GM19397 (cell line): ENCODE measurements at regions not wholly inside any gene's neighbourhood (a gene's known extent, or its start where the extent isn't known, plus 50 kb on each side); places are given as distances from the start of the nearest gene placed in this dataset.

Experiments
- ATAC-seq: cut with Tn5 transposase; IDR thresholded peaks from one replicate; pipeline ENCODE4 v1.9.1; 2021; ENCODE audit warnings: mild to moderate bottlenecking, moderate library complexity; ENCODE audit not compliant: unreplicated experiment

DNA sequence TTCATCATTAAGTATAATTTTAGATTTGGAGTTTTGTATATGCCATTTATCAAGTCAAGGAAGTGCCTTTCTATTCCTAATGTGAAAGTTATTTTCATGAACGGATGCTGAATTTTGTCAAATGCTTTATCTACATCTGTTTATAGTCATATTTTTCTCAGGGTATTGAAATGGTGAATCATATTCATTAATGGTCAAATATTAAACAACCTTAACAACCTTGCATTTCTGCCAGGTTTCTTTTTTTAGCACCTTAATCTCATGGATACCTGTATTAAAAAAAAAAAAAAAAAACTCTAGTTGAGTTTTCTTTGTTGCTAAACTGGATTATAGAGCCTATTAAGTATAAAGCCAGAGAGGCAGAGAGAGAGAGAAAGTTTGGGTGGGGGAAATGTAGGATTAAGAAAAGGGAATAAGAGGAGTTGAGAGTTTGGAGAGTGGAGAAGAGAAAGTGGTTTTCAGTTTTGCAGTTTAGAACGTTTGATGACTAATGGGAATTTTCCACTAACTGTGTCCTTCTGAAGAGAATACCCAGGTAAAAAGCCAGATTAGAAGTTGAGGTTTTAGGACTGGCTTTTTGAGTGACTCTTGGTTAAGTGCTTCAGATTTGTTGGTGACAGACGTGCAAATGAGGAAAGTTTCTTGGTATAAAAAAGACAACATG lies 305.0 kb downstream of the HLX start:
- no peak for ATAC-seq

DNA sequence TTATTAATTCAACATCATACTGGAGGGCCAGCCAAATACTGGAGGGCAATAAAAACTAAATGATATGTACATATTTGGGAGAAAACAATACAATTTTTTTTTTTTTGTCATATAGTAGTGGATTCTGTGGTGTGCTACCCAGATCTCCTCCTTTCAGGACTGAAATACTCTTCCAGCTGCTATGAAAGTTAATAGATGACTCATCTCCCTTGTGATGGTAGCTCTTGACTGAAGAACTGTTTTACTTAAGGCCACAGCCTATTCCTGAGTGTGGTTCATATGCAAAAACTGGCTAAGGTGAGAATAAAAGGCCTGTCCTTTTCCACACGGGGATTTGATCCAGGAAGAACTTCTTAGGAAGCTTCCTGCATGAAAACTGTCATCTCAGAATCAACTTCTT lies 307.9 kb downstream of the HLX start:
- ATAC-seq = no peak

- ATAC-seq = no peak
These were observed 309.2 kb downstream of the HLX start for GRCh38 chr1:221188458-221188857.

GRCh38 chr1:221190249-221190648 lies 311.0 kb downstream of the HLX start:
- no peak for ATAC-seq

DNA sequence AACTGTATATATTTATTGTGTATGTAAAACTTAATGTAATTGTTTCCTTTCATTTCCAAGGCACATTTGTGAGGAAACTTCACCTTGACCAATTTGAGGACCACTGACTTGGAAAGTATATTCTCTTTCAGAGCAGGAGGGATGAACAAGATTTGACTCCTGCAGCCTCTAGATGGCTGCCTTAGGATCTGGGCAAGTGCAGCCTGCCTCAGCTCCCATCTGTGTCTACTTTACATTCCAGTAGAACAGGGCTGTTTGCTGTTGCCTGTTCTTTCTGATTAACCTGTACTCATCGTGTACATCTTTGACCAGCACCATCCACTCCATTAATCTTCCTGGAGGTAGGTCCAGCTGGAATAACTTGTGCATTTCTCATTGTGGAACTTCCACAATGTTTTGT lies 312.8 kb downstream of the HLX start:
- no peak for ATAC-seq

DNA sequence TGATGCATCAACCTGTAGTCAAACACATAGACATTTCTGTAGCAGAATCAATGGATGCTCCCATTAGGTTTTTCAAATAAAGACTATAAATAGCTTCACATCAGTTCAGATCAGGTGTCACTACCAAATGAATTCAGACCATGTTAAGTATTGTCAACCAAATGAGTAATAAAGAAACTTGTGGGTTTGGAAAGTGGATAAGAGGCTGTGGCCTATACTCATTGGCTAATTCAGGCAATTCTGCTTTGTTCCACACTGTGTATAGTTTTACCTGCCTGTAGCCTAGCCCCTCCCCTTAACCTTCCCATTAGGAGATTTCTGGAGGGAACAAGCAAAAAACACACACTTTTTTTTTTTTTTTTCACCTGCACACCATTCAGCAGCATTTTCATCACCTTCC lies 321.2 kb downstream of the HLX start:
- ATAC-seq = no peak

- ATAC-seq = no peak
These were observed 322.5 kb downstream of the HLX start for GRCh38 chr1:221201773-221202172.

DNA sequence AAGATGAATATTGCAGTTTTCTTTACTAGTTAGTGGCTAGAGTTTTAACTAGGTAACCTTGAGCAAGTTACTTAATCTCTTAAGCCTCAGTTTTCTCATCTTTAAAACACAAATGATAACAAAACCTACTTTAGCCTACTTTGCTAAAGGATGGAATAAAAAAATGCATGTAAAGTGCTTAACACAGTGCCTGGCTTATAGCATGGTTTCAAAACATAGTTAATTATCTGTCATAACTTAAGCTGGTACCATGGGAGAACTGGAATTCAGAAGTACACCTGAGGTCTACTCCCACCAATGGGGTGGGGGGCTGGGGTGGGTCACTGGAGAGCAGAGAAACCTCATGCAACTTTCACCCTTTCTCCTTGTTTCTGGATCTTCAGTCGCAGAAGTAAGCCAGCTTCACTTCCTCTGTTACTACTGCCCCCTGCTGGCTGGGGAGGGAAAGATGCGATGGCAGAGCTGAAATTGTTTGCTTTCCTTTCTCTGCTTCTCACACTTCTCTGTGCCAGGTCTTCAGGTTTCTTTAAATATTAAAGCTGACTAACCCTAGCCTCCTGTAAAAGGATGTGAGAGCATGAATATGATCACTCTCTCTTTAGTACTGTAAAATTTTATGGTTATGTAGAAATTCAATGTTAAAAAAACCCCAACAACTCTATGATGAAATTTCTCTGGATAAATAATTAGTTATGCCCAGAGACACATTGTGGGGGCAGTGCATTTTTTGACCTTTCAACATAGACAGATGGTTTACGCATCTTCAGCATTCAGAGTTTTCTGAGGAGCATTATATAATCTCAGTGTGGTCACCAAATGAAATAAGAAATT lies 324.2 kb downstream of the HLX start:
- no peak for ATAC-seq

DNA sequence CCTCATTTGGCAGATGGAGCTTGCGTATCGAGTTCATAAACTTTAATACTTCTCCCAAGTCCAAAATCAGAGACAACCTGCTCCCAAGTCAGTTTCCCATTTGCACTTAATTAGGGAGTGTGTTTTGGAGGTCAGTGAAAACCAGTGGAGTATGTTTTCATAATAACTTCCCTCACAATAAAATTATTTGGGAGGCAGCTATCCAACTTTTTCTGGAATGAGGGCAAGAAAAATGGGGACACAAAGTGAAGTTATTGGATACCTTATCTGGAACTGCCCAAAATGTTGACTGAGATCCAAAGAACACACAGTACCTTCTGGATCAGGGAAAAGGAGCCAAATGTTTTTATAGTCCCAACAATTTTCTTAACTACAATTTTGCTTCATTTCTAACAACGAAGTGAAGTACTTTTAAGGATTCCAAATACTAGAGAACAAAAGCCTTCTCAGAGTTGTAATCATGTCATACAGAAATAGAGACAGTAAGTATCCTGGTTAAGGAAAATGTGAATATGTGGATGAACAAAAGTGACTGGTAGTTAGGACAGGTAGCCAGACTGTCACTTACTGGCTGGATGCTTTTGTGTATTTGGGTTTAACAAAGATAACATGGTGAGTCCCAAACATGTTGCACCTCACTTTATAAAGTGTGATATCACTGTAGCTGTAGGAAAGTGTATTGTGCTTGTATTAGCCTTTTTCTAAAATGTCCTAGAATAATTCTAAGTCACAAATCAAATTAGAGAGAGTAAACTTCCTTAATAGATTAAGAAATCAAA lies 325.0 kb downstream of the HLX start:
- no peak for ATAC-seq

DNA sequence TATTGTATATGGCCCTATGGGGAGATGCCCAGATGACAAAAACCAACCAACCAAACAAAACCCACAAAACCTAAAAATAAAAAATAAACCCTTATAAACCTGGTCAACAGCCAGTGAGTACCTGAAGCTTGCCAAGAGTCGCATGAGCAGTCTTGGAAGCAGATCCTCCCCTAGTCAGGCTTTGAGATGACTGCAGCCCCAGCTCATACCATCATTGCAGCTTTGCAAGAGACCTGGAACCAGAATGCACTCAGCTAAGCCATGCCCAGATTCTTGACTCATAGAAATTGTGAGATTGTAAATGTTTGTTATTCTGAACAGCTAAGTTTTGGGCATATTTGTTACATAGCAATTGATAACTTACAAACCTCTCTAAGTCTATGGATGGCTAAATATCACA lies 326.8 kb downstream of the HLX start:
- ATAC-seq = no peak

- no peak for ATAC-seq
These were observed 333.7 kb downstream of the HLX start for GRCh38 chr1:221212926-221213325.

DNA sequence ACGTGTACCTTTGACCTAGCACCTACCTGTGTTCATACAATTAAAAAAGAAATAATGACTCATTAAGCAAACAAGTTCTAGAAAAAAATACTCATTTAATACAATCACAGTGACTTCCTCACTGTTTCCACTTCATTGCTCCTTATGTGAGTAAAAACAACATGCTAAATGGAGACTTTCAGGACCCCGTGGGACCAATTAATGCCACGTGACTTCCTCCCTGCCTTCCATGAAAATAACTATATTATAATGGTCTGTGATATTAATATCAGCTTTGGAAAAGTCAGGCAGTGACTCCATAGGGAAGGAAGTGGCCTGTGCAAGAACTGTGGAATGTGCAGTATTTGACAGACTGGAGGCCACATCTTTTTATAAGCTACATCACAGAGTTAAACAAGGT lies 337.8 kb downstream of the HLX start:
- ATAC-seq = no peak

GRCh38 chr1:221223281-221223680 lies 344.0 kb downstream of the HLX start:
- no peak for ATAC-seq

DNA sequence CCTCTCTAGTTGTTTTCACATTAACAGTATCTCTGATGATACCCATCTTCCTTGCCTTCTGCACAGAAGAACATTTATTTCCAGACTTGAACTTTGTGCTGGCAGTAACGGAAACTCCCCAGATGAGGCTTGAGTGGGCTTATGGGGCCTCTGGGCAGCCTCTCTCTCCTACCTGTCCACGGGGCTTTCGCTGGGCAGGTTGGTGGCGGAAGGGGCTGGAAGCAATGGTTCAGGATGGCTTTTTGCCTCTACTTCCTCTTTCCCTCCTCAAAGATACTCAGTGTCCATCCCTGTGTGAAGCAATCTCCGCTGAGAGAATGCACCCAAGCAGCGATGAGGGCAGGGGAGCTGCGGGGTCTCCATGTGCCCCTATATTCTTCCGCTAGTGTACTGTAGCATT lies 348.2 kb downstream of the HLX start:
- ATAC-seq = no peak

- ATAC-seq = no peak
These were observed 348.7 kb downstream of the HLX start for GRCh38 chr1:221227872-221228337.

- ATAC-seq = no peak
These were observed 349.4 kb downstream of the HLX start for GRCh38 chr1:221228594-221228993.

- ATAC-seq = no peak
These were observed 351.4 kb downstream of the HLX start for GRCh38 chr1:221230605-221231004.

GRCh38 chr1:221234791-221235190 lies 355.5 kb downstream of the HLX start:
- no peak for ATAC-seq

GRCh38 chr1:221237587-221237986 lies 358.3 kb downstream of the HLX start:
- no peak for ATAC-seq

DNA sequence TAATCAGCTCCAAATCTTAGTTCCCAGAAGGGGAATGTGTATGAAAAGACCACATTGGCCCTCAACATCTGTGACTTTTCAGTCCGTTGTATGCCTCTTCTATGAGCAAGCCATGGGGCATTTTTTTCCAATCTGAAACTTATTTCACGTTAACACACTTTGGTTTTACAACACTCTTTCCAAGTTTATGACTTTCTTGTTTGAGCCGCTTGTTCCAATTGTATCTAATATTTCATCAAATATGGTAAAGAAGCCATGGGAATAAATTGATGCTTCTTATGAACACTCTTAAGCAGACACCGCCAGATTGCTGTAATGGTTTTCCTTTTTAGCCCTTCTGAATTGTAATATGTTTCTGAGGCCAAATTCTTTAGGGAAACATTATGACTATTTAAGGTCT lies 359.9 kb downstream of the HLX start:
- no peak for ATAC-seq

DNA sequence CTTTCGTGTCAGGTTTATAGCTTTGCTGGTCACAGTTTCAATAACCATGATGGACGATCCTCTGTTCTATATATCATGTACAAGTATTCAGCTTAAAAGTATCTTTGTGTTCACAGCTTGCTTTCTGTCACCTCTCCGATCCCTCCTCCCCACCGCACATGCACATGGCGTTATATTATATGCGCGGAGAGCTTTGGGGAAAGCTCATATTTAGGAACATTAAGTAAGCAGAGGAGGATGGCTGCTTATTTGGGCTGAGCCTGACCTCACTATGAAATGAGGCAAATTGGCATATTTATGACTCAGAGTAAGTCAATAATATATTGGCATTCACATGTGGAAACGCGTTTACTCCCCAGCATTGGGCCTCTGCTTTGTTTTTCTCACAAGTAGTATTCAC lies 360.5 kb downstream of the HLX start:
- no peak for ATAC-seq

DNA sequence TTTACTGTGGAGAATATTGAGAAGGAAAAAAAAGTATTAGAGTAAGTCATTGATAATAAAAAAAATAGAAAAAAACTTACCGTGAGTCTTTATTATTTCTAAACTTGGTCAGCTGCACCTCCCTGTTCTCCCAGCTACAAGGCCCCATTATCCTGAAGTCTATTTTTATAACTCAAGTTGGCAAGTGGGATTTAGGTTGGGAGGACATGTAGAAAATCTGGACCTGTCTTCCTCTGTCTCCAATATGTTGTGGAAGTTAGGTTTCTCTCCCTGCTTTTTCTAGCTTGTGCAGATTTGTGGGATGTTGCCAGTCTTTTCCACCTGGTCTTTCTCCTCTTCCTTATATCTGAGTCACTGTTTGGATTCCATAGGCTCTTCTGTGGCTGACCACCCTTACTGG lies 361.4 kb downstream of the HLX start:
- no peak for ATAC-seq
